KMS-11 (cell line): ENCODE measurements at regions not wholly inside any gene's neighbourhood (a gene's known extent, or its start where the extent isn't known, plus 50 kb on each side); places are given as distances from the start of the nearest gene placed in this dataset.

Source experiments
- H2AFZ ChIP-seq: fragments of 200-600 bp; sonication (generic); 2 replicates; pipeline ENCODE4 v1.6.1; 2016; ENCODE audit warnings: antibody characterized with exemption, mixed run types, low read depth
- H3K27ac ChIP-seq: fragments of 200-600 bp; sonication (generic); 2 replicates; pipeline ENCODE4 v1.6.1; 2016; ENCODE audit warnings: mild to moderate bottlenecking, mixed run types
- H3K27me3 ChIP-seq: fragments of 200-600 bp; sonication (generic); 2 replicates; pipeline ENCODE4 v1.6.1; 2017; ENCODE audit warnings: mild to moderate bottlenecking, low read depth, mixed run types, moderate library complexity; ENCODE audit not compliant: insufficient read depth
- H3K36me3 ChIP-seq: fragments of 200-600 bp; sonication (generic); 2 replicates; pipeline ENCODE4 v1.6.1; 2017; ENCODE audit warnings: mild to moderate bottlenecking, mixed run types; ENCODE audit not compliant: insufficient read depth
- H3K4me1 ChIP-seq: fragments of 200-600 bp; sonication (generic); 2 replicates; pipeline ENCODE4 v1.6.1; 2016; ENCODE audit warnings: mild to moderate bottlenecking, low read depth, mixed run types; ENCODE audit not compliant: poor library complexity, severe bottlenecking
- H3K4me2 ChIP-seq: fragments of 200-600 bp; sonication (generic); 2 replicates; pipeline ENCODE4 v1.7.0; 2016; ENCODE audit warnings: mild to moderate bottlenecking, mixed run types
- H3K4me3 ChIP-seq: fragments of 200-600 bp; sonication (generic); IDR thresholded peaks from 2 replicates; pipeline ENCODE4 v1.6.1; 2017; ENCODE audit warnings: low read depth, low read length, mixed read lengths; ENCODE audit not compliant: insufficient read depth
- H3K79me2 ChIP-seq: fragments of 200-600 bp; sonication (generic); 2 replicates; pipeline ENCODE4 v1.6.1; 2016; ENCODE audit warnings: low read depth, mixed run types; ENCODE audit not compliant: insufficient read depth
- H3K9ac ChIP-seq: fragments of 200-600 bp; sonication (generic); 2 replicates; pipeline ENCODE4 v1.6.1; 2016; ENCODE audit warnings: mild to moderate bottlenecking, mixed run types
- H4K20me1 ChIP-seq: fragments of 200-600 bp; sonication (generic); 2 replicates; pipeline ENCODE4 v1.6.1; 2016; ENCODE audit warnings: mild to moderate bottlenecking, mixed run types; ENCODE audit not compliant: insufficient read depth
- TF ChIP-seq, protein P1 (sequence below): fragments of 200-600 bp; sonication (generic); conservative IDR thresholded peaks from 2 replicates; pipeline ENCODE4 v1.6.1; 2017; ENCODE audit warnings: low read depth, mild to moderate bottlenecking, antibody characterized with exemption, low read length, moderate library complexity, mixed read lengths

DNA sequence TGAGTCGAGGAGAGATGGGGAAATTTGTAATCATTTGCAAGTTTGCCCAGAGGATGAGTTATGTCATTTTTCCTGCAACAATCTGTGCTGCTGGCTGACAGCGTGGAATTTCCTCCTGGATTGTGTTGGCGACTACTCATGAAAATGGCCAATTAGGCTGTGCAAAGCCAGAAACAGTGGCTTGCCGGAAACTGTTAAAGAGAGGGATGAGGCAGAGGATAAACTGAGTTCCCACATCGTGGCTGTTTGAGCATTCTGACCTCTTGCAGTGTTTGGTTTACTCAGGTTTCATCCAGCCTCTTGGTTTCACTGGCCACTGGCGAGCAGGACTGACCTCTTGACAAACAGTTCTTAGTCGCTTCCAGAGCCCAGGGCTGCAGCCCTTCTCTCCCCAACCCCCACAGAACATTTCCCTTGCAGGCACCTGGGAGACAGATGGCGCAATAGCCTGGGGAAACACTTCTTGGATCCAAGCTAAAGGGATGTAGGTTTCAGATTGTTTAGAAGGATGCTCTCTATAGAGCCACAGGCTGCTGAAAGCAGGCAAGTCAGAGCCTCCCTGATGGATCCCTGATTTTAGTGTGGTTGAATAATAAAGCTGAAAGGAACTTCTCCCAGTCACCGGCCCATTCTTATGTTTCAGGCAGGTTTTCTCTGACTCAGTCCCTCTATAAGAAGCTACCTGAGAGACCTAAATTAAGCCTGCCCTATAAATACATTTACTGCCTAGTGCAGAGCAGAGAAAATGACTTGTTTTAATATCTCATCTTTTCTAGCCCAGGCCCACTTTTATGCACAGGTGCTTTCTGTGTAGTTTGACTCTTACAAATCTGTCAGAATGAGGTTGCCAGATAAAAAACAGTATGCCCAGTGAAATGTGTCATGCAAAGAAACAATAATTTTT, 92.8 kb upstream of the UBE2E1 start:
- Histone ChIP-seq H3K27ac (no peak overlapping the region), H3K4me2 (no peak overlapping the region)
- TF ChIP-seq, protein P1, sequence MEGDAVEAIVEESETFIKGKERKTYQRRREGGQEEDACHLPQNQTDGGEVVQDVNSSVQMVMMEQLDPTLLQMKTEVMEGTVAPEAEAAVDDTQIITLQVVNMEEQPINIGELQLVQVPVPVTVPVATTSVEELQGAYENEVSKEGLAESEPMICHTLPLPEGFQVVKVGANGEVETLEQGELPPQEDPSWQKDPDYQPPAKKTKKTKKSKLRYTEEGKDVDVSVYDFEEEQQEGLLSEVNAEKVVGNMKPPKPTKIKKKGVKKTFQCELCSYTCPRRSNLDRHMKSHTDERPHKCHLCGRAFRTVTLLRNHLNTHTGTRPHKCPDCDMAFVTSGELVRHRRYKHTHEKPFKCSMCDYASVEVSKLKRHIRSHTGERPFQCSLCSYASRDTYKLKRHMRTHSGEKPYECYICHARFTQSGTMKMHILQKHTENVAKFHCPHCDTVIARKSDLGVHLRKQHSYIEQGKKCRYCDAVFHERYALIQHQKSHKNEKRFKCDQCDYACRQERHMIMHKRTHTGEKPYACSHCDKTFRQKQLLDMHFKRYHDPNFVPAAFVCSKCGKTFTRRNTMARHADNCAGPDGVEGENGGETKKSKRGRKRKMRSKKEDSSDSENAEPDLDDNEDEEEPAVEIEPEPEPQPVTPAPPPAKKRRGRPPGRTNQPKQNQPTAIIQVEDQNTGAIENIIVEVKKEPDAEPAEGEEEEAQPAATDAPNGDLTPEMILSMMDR, result no peak

DNA sequence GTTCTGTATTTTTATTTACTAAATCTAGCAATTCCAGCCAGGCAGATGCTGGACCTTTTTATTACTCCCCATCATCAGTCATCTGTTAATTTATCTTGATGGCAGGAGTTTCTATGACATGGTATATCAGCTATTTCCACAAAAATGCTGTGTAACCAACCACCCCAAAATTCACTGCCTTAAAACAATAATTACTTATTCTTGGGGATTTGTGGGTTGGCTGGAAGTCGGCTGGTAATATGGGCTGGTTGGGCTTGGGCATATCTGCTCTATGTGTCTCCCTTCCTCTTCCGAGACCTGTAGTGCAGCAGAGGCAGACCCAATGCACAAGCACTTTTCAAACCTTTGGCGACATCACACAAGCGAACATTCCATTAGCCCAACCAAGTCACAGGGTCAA, 92.1 kb upstream of the UBE2E1 start:
- H3K79me2 ChIP-seq, result no peaks in the 10 kb centered on the region
- TF ChIP-seq, protein P1, result no peak
- H2AFZ ChIP-seq, result no peak overlapping the region
- H3K9ac ChIP-seq, result no peak overlapping the region
- no peak overlapping the region for H3K4me2 ChIP-seq
- H3K36me3 ChIP-seq, result no peaks in the 10 kb centered on the region
- no peaks in the 10 kb centered on the region for H4K20me1 ChIP-seq
- H3K4me3 ChIP-seq, result no peak overlapping the region
- H3K27me3 ChIP-seq, result no peaks in the 10 kb centered on the region
- H3K27ac ChIP-seq, result no peak overlapping the region
- H3K4me1 ChIP-seq, result no peaks in the 10 kb centered on the region

More for the DNA sequence above, 92.8 kb upstream of the UBE2E1 start:
- Histone ChIP-seq H3K4me3 (no peak overlapping the region), H3K27me3 (no peaks in the 10 kb centered on the region), H3K79me2 (no peaks in the 10 kb centered on the region), H2AFZ (no peak overlapping the region), H3K36me3 (no peaks in the 10 kb centered on the region), H3K9ac (no peak overlapping the region), H3K4me1 (no peaks in the 10 kb centered on the region), H4K20me1 (no peaks in the 10 kb centered on the region)

DNA sequence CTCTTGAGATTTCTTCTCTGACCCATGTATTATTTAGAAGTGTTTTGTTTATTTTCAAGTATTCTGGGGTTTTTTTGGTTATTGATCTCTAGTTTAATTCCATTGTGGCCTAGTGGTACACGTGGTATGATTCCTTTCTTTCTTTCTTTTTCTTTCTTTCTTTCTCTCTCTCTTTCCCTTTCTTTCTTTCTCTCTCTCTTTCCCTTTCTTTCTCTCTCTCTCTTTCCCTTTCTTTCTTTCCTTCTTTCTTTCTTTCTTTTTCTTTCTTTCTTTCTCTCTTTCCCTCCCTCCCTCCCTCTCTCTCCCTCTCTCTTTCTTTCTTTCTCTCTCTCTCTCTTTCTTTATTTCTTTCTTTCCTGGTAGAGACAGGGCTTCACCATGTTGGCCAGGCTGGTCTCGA, 85.7 kb upstream of the UBE2E1 start:
- Histone ChIP-seq H3K79me2 (no peaks in the 10 kb centered on the region), H3K4me2 (no peak overlapping the region), H3K27ac (no peak overlapping the region), H4K20me1 (no peaks in the 10 kb centered on the region), H3K4me3 (no peak overlapping the region), H3K9ac (no peak overlapping the region), H3K27me3 (no peaks in the 10 kb centered on the region), H3K4me1 (no peaks in the 10 kb centered on the region), H3K36me3 (no peaks in the 10 kb centered on the region), H2AFZ (no peak overlapping the region)
- TF ChIP-seq, protein P1, result no peak

DNA sequence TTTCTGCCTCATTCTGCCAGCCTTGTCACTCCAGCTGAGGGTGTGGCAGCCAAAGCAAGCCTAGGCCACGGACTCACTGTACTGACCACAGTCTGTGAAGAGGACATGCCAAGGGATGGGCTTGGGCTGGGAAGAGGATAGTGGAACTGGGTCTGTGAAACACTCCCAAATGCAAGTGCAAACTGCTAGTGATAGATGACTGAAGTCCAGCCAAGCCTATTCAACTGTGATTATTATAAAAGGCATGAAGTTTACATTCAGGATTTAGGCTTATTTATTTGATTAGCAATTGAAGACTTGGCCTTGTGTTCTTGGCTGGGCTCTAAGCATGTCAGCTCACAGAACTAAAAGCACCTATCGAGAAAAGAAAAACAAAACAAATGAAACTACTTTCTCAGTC, 84.9 kb upstream of the UBE2E1 start:
- Histone ChIP-seq H3K4me2 (no peak overlapping the region), H3K79me2 (no peaks in the 10 kb centered on the region), H3K4me1 (no peaks in the 10 kb centered on the region), H3K27ac (no peak overlapping the region), H3K9ac (no peak overlapping the region), H3K27me3 (no peaks in the 10 kb centered on the region), H3K4me3 (no peak overlapping the region), H4K20me1 (no peaks in the 10 kb centered on the region), H2AFZ (no peak overlapping the region), H3K36me3 (no peaks in the 10 kb centered on the region)
- TF ChIP-seq, protein P1, result no peak
